A673 (cell line): ENCODE measurements at regions not wholly inside any gene's neighbourhood (a gene's known extent, or its start where the extent isn't known, plus 50 kb on each side); places are given as distances from the start of the nearest gene placed in this dataset.

ENCODE experiments used
- BruUV-seq: library from RNA; stranded (reverse); fragments of 400-500 nt; replicated peaks from 2 replicates; lab custom pipeline; 2021; lab: Mats Ljungman, UMichigan
- CTCF ChIA-PET: fragments of 300-600 bp; sonication (Branson Sonifier 250); formaldehyde crosslinking; loops from one replicate; lab custom pipeline; 2022; ENCODE audit warnings: antibody characterized with exemption; lab: Charles Lee
- POLR2A ChIA-PET: fragments of 300-600 bp; sonication (Branson Sonifier 250); formaldehyde crosslinking; loops from one replicate; lab custom pipeline; 2022; ENCODE audit warnings: antibody characterized with exemption; ENCODE audit not compliant: low non-redundant PET; lab: Charles Lee
- DNase-seq: peaks from one replicate; pipeline ENCODE4 v3.0.0-alpha.2; 2015; ENCODE audit warnings: low spot score
- H3K27ac ChIP-seq: fragments of 200-600 bp; sonication (generic); 2 replicates; pipeline ENCODE4 v1.5.1; 2016; ENCODE audit warnings: mixed run types, low read depth, mild to moderate bottlenecking, mixed read lengths, antibody characterized with exemption, low read length; ENCODE audit not compliant: poor library complexity, severe bottlenecking
- H3K27me3 ChIP-seq: fragments of 200-600 bp; sonication (generic); replicated peaks from 2 replicates; pipeline ENCODE4 v1.6.1; 2017; ENCODE audit warnings: mixed run types, low read depth, mild to moderate bottlenecking, mixed read lengths, antibody characterized with exemption, low read length; ENCODE audit not compliant: insufficient read depth, poor library complexity
- H3K36me3 ChIP-seq: fragments of 200-600 bp; sonication (generic); 2 replicates; pipeline ENCODE4 v1.6.1; 2016; ENCODE audit warnings: mixed run types, mild to moderate bottlenecking, mixed read lengths, antibody characterized with exemption, low read length; ENCODE audit not compliant: insufficient read depth, poor library complexity, severe bottlenecking
- H3K4me1 ChIP-seq: fragments of 200-600 bp; sonication (generic); 2 replicates; pipeline ENCODE4 v1.6.1; 2017; ENCODE audit warnings: mixed run types, mild to moderate bottlenecking, mixed read lengths, antibody characterized with exemption, low read length; ENCODE audit not compliant: insufficient read depth, poor library complexity, severe bottlenecking
- H3K4me3 ChIP-seq: fragments of 200-600 bp; sonication (generic); 2 replicates; pipeline ENCODE4 v1.5.1; 2016; ENCODE audit warnings: low read depth, mixed run types, mild to moderate bottlenecking, mixed read lengths, low read length; ENCODE audit not compliant: poor library complexity, severe bottlenecking
- H3K9me3 ChIP-seq: fragments of 200-600 bp; sonication (generic); 2 replicates; pipeline ENCODE4 v1.6.1; 2016; ENCODE audit warnings: mixed run types, low read depth, mild to moderate bottlenecking, mixed read lengths, antibody characterized with exemption, low read length; ENCODE audit not compliant: poor library complexity, severe bottlenecking
- CTCF ChIP-seq: fragments of 300-800, 200-600 bp; sonication (generic); conservative IDR thresholded peaks from 2 replicates; pipeline ENCODE4 v1.5.1; 2017; ENCODE audit warnings: low read depth, mild to moderate bottlenecking, antibody characterized with exemption, low read length, moderate library complexity, mixed read lengths
- EZH2 ChIP-seq: fragments of 200-600 bp; sonication (generic); IDR thresholded peaks from 2 replicates; pipeline ENCODE4 v1.6.1; 2017; ENCODE audit warnings: borderline replicate concordance, low read depth, mild to moderate bottlenecking, mixed read lengths, antibody characterized with exemption, low read length; ENCODE audit not compliant: poor library complexity, severe bottlenecking
- intact Hi-C: fragments of 100-400 bp; cut with micrococcal nuclease; formaldehyde crosslinking; loops from one replicate; pipeline ENCODE4 v1.10.0; 2022; ENCODE audit not compliant: unreplicated experiment

- no peak for DNase-seq
- no TSS peak for BruUV-seq
- Histone ChIP-seq H3K27ac (no peak overlapping the region), H3K4me3 (no peak overlapping the region), H3K36me3 (no peaks in the 10 kb centered on the region), H3K4me1 (no peaks in the 10 kb centered on the region), H3K27me3 (no peaks in the 10 kb centered on the region), H3K9me3 (no peaks in the 10 kb centered on the region)
- ChIA-PET POLR2A (no interaction called here), CTCF (no interaction called here)
- intact Hi-C loops: no loop called here
- no peak for TF ChIP-seq CTCF
- TF ChIP-seq EZH2: no peak
Measured at GRCh38 chr1:217191441-217191840, 439.4 kb downstream of the GPATCH2 start.

- Histone ChIP-seq H3K27me3 (no peaks in the 10 kb centered on the region), H3K4me1 (no peaks in the 10 kb centered on the region), H3K4me3 (no peak overlapping the region), H3K9me3 (no peaks in the 10 kb centered on the region), H3K27ac (no peak overlapping the region), H3K36me3 (no peaks in the 10 kb centered on the region)
- intact Hi-C loops: no loop called here
- ChIA-PET CTCF (no interaction called here), POLR2A (no interaction called here)
- no peak for TF ChIP-seq EZH2
- no peak for TF ChIP-seq CTCF
- no peak for DNase-seq
- BruUV-seq: no TSS peak
Measured at GRCh38 chr1:217190359-217190758, 440.5 kb downstream of the GPATCH2 start.

GRCh38 chr1:217189362-217189761 is 441.5 kb downstream of the GPATCH2 start:
- BruUV-seq: no TSS peak
- Histone ChIP-seq H3K4me3 (no peak overlapping the region), H3K27ac (no peak overlapping the region), H3K9me3 (no peaks in the 10 kb centered on the region), H3K27me3 (no peaks in the 10 kb centered on the region), H3K36me3 (no peaks in the 10 kb centered on the region), H3K4me1 (no peaks in the 10 kb centered on the region)
- DNase-seq: no peak
- intact Hi-C loops: no loop called here
- ChIA-PET POLR2A (no interaction called here), CTCF (no interaction called here)
- TF ChIP-seq EZH2 (no peak), CTCF (no peak)
